NT2/D1 (cell line): ENCODE measurements at regions not wholly inside any gene's neighbourhood (a gene's known extent, or its start where the extent isn't known, plus 50 kb on each side); places are given as distances from the start of the nearest gene placed in this dataset.

Experiments
- DNase-seq: peaks from one replicate; pipeline ENCODE4 v3.0.0-alpha.2; 2011; ENCODE audit warnings: low read depth, low spot score
- H3K27me3 ChIP-seq: 2 replicates; pipeline ENCODE4 v1.6.0; 2011; ENCODE audit warnings: mild to moderate bottlenecking; ENCODE audit not compliant: insufficient read length, insufficient read depth
- H3K36me3 ChIP-seq: 2 replicates; pipeline ENCODE4 v1.6.1; 2011; ENCODE audit warnings: mild to moderate bottlenecking, low read length, mixed read lengths; ENCODE audit not compliant: insufficient read depth, insufficient read length
- H3K4me1 ChIP-seq: 2 replicates; pipeline ENCODE4 v1.5.1; 2011; ENCODE audit not compliant: insufficient read depth, insufficient read length
- H3K4me3 ChIP-seq: 2 replicates; pipeline ENCODE4 v1.5.1; 2011; ENCODE audit warnings: low read depth; ENCODE audit not compliant: insufficient read length
- H3K9ac ChIP-seq: 2 replicates; pipeline ENCODE4 v1.6.0; 2011; ENCODE audit warnings: low read depth; ENCODE audit not compliant: insufficient read length
- H3K9me3 ChIP-seq: 2 replicates; pipeline ENCODE4 v1.5.1; 2011; ENCODE audit warnings: mild to moderate bottlenecking, low read length; ENCODE audit not compliant: insufficient read depth
- SUZ12 ChIP-seq: IDR thresholded peaks from 2 replicates; pipeline ENCODE4 v1.6.1; 2011; ENCODE audit not compliant: insufficient read length, insufficient read depth; ENCODE audit errors: extremely low read depth
- YY1 ChIP-seq: IDR thresholded peaks from 2 replicates; pipeline ENCODE4 v1.6.1; 2011; ENCODE audit not compliant: insufficient read length, insufficient read depth
- ZNF274 ChIP-seq: IDR thresholded peaks from 2 replicates; pipeline ENCODE4 v1.6.1; 2011; ENCODE audit warnings: mild to moderate bottlenecking, low read depth, low read length

DNA sequence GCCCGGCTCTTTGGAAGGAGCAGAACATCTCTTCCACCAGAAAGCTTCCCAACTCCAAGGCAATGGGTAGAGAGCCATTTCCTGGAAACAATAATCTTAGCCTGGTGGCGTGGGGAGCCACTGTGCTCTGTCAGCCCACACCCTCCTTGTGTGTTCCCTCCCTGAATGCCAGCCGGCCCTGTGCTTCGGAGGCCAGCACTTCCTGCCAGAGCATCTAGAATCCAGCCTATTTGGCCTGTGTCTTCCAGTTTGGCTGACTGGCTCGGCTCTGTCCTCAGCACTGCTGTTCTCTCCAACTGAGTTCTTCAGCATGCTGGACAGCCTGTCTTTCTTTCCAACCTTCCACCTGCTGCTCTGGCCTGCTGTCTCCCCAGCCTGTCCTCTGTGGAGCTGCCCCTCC, 349.3 kb downstream of the MFSD1 start:
- Histone ChIP-seq H3K27me3 (no peaks in the 10 kb centered on the region), H3K36me3 (no peaks in the 10 kb centered on the region), H3K4me3 (no peak overlapping the region), H3K9me3 (no peaks in the 10 kb centered on the region), H3K9ac (no peak overlapping the region), H3K4me1 (no peaks in the 10 kb centered on the region)
- TF ChIP-seq SUZ12 (no peak), ZNF274 (no peak), YY1 (no peak)
- DNase-seq = no peak

DNA sequence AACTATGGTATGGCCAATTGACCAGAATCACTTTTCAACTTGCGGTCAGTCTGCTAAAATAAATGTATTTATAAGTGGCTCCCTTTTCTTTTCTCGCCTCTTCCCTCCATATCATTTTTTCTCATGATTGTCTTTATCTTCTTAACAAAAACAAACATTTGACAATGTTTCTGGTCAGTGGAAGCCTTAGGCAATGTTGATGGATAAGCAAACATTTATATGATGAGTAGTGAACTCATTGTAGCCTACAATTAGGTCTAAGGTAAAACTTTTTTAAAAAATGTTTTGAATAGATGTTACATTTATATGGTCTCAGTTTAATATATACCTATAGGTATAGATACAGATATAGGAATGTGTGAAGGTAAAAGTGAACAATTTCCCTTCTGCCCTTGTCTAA, 355.4 kb downstream of the MFSD1 start:
- no peaks in the 10 kb centered on the region for H3K4me1 ChIP-seq
- no peaks in the 10 kb centered on the region for H3K36me3 ChIP-seq
- H3K27me3 ChIP-seq = no peaks in the 10 kb centered on the region
- DNase-seq = no peak
- H3K9me3 ChIP-seq = no peaks in the 10 kb centered on the region
- no peak overlapping the region for H3K4me3 ChIP-seq
- no peak overlapping the region for H3K9ac ChIP-seq
- TF ChIP-seq ZNF274 = no peak
- TF ChIP-seq SUZ12 = no peak
- no peak for TF ChIP-seq YY1

DNA sequence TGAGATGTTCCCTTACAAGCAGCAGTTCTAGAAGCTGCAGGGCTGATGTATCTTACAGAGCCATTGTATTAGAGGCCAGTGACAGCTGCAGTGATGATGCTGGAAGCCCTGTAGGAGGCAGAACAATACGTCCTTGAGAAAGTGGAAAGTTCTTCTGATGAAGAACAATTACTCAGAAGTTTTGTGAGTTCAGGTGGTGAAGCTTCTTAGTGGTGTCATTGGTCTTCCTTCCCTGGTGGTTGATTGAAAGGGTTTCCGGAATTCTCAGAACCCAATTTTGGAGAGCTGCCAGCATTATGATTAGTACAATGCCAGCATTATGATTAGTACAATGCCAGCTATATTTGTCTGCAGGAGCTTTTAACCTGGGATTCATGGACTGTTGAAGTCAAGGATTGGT, 356.4 kb downstream of the MFSD1 start:
- Histone ChIP-seq H3K27me3 (no peaks in the 10 kb centered on the region), H3K4me1 (no peaks in the 10 kb centered on the region), H3K36me3 (no peaks in the 10 kb centered on the region), H3K9ac (no peak overlapping the region), H3K4me3 (no peak overlapping the region), H3K9me3 (no peaks in the 10 kb centered on the region)
- DNase-seq = no peak
- TF ChIP-seq ZNF274 (no peak), SUZ12 (no peak), YY1 (no peak)

DNA sequence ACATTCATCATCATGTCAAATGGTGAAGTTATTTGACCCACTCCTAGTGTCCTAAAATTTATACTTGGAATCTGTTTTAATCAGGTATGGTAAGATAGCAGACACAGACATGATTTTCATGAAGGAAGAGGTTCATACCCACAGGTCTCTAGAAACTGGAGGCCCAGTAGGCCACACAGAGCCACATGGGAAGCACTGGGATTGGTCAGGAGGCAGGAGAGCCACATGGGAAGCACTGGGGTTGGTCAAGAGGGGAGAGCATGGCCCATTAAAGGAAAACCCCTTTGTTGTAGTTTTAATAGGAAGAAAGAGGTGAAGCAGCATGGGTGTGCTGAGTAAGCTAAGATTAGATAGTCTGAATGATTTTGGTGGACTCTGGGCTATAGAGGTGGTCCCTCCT, 356.9 kb downstream of the MFSD1 start:
- DNase-seq = no peak
- Histone ChIP-seq H3K4me3 (no peak overlapping the region), H3K9me3 (no peaks in the 10 kb centered on the region), H3K9ac (no peak overlapping the region), H3K27me3 (no peaks in the 10 kb centered on the region), H3K36me3 (no peaks in the 10 kb centered on the region), H3K4me1 (no peaks in the 10 kb centered on the region)
- TF ChIP-seq YY1 = no peak
- TF ChIP-seq ZNF274 = no peak
- TF ChIP-seq SUZ12 = no peak

DNA sequence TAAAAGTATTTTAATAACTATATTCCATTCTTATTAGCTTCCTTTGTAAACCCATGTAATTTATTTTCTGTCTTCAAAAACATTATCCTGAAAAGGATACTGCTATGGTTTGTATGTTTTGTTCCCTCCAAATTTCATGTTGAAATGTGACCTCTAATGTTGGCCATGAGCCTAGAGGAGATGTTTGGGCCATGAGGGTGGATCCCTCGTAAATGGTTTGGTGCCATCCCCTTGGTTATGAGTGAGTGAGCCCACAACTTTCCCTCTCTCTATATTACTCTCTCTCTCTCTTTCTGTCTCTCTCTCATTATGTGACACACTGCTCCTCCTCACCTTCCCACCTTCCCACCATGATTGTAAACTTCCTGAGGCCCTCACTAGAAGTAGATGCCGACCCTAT, 357.7 kb downstream of the MFSD1 start:
- Histone ChIP-seq H3K9me3 (no peaks in the 10 kb centered on the region), H3K36me3 (no peaks in the 10 kb centered on the region), H3K27me3 (no peaks in the 10 kb centered on the region), H3K4me1 (no peaks in the 10 kb centered on the region), H3K4me3 (no peak overlapping the region), H3K9ac (no peak overlapping the region)
- TF ChIP-seq SUZ12 = no peak
- TF ChIP-seq YY1 = no peak
- no peak for TF ChIP-seq ZNF274
- no peak for DNase-seq

DNA sequence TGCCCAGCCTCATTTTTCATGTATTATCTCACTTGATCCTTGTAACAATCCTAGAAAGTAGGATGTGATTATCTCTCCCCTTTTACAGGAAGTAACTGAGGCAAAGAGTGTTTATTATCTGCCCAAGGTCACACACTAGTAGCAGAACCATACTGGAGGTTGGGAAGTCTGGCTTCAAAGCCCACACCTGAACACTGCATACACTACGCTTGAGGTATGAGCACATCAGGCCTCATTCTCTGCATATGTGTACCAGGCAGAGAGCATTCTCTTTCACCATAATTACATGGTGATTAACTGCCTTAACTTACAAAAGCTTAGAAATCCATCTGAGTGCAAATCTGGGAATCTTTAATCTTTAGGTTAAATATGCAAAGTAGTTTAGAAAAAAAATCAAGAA, 361.8 kb downstream of the MFSD1 start:
- Histone ChIP-seq H3K27me3 (no peaks in the 10 kb centered on the region), H3K36me3 (no peaks in the 10 kb centered on the region), H3K4me3 (no peak overlapping the region), H3K9ac (no peak overlapping the region), H3K4me1 (no peaks in the 10 kb centered on the region), H3K9me3 (no peaks in the 10 kb centered on the region)
- no peak for DNase-seq
- TF ChIP-seq SUZ12 = no peak
- TF ChIP-seq YY1 = no peak
- no peak for TF ChIP-seq ZNF274

DNA sequence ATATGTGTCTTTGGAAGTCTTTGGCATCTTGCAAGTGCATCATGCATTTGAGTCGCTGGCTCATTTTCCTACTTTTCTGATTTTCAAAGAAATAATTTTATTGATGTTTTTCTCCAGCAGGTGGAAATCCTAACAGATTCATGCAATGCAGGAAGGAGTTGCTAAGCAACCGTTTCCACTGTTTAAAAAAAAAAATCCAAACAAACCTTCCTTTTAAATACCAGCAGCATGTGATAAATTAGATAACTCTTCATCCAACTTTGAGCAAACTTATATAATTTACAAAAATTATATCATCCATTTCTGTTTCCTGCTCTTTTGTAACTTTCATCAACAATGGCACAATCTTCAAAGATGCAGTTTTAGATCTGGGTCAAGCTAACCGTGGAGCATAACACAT, 364.1 kb downstream of the MFSD1 start:
- Histone ChIP-seq H3K9me3 (no peaks in the 10 kb centered on the region), H3K36me3 (no peaks in the 10 kb centered on the region), H3K9ac (no peak overlapping the region), H3K4me3 (no peak overlapping the region), H3K4me1 (no peaks in the 10 kb centered on the region), H3K27me3 (no peaks in the 10 kb centered on the region)
- no peak for DNase-seq
- TF ChIP-seq ZNF274 (no peak), YY1 (no peak), SUZ12 (no peak)

DNA sequence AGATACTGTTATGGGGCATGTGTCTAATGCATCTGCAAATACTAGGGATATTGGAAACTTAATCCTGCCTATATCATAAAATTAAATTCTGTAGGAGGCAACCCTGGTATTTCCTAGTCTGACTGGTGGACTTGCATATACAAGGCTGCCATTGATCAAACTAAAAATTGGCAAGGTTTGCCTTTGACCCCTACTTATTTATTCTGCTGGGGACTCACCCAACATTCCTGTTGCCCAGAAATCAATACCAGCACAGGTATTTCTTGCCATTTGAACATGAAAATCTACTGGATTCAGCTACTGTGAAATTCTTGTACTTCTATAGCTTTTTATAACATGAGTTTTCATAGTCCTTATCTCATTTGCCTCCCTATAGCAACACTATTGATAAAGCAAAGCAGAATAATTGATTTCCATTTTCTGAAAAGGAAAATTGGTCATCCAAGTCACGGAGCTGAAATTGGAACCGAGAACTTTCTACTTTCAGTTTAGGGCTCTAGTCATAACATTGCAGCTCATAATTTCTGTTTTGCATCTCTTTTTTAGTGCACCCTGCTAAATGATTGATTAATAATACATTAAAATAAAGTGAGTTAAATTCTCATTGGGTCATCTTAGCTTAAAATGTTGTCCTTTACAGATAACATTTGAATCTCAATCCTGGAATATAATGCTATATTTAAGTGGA, 365.2 kb downstream of the MFSD1 start:
- TF ChIP-seq SUZ12 (no peak), YY1 (no peak)
- Histone ChIP-seq H3K9me3 (no peaks in the 10 kb centered on the region), H3K4me1 (no peaks in the 10 kb centered on the region), H3K27me3 (no peaks in the 10 kb centered on the region), H3K4me3 (no peak overlapping the region), H3K36me3 (no peaks in the 10 kb centered on the region), H3K9ac (no peak overlapping the region)
- no peak for DNase-seq
